CD14-positive monocyte (primary cell): ENCODE measurements at regions not wholly inside any gene's neighbourhood (a gene's known extent, or its start where the extent isn't known, plus 50 kb on each side); places are given as distances from the start of the nearest gene placed in this dataset.

Experiments used
- DNase-seq, 3 donors: peaks; one replicate each; pipeline ENCODE4 v3.0.0-alpha.2; 2011 to 2022
- H2AFZ ChIP-seq: 2 replicates; pipeline ENCODE4 v1.6.0; 2012; ENCODE audit warnings: mild to moderate bottlenecking, low read depth, low read length, inconsistent platforms; ENCODE audit not compliant: insufficient read depth, poor library complexity, severe bottlenecking
- H3K27ac ChIP-seq, 2 donors: 1 replicate in 1 of 2; 2 replicates in 1 of 2; pipeline ENCODE4 v1.5.1; 2012 to 2013; ENCODE audit warnings: low read length in 2 of 2, control low read depth in 1 of 2, inconsistent platforms in 1 of 2, low read depth in 1 of 2, mild to moderate bottlenecking in 1 of 2
- H3K27me3 ChIP-seq, 2 donors: one replicate each; pipeline versions ENCODE4 v1.6.0 to v1.6.1; 2011 to 2013; ENCODE audit warnings: low read length in 2 of 2; ENCODE audit not compliant: control insufficient read depth in 2 of 2, insufficient read depth in 2 of 2
- H3K36me3 ChIP-seq, 2 donors: replicated peaks in 1 of 2; 1 replicate in 1 of 2; 2 replicates in 1 of 2; pipeline versions ENCODE4 v1.5.1 to v1.6.1; 2012 to 2013; ENCODE audit warnings: low read length in 2 of 2, control low read depth in 1 of 2, inconsistent platforms in 1 of 2, mild to moderate bottlenecking in 1 of 2; ENCODE audit not compliant: insufficient read depth in 2 of 2, control insufficient read depth in 1 of 2
- H3K4me1 ChIP-seq, 2 donors: 1 replicate in 1 of 2; 2 replicates in 1 of 2; pipeline versions ENCODE4 v1.5.1 to v1.6.1; 2012 to 2013; ENCODE audit warnings: low read length in 2 of 2, control low read depth in 1 of 2, inconsistent platforms in 1 of 2, mild to moderate bottlenecking in 1 of 2, moderate library complexity in 1 of 2; ENCODE audit not compliant: insufficient read depth in 2 of 2, control insufficient read depth in 1 of 2
- H3K4me2 ChIP-seq: replicated peaks from 2 replicates; pipeline ENCODE3; 2012; ENCODE audit warnings: low read length, moderate library complexity, mild to moderate bottlenecking; ENCODE audit not compliant: poor library complexity, severe bottlenecking; ENCODE audit errors: extremely low read depth
- H3K4me3 ChIP-seq, 3 experiments: fragments of 200-600 bp in 1 of 3; sonication (generic) in 1 of 3; replicated peaks in 1 of 3; 1 replicate in 2 of 3; 2 replicates in 1 of 3; pipeline ENCODE4 v1.5.1; 2011 to 2013; ENCODE audit warnings: low read length in 3 of 3, mild to moderate bottlenecking in 3 of 3, control low read depth in 2 of 3, low read depth in 2 of 3, inconsistent platforms in 1 of 3, moderate library complexity in 1 of 3
- H3K79me2 ChIP-seq: 2 replicates; pipeline ENCODE4 v1.6.0; 2012; ENCODE audit warnings: mild to moderate bottlenecking, control low read depth, inconsistent platforms, low read length, moderate library complexity; ENCODE audit not compliant: insufficient read depth
- H3K9ac ChIP-seq: 2 replicates; pipeline ENCODE4 v1.6.0; 2017; ENCODE audit warnings: low read length, mild to moderate bottlenecking; ENCODE audit not compliant: insufficient read depth, poor library complexity, severe bottlenecking
- H3K9me3 ChIP-seq, 2 donors: replicated peaks in 1 of 2; 1 replicate in 1 of 2; 2 replicates in 1 of 2; pipeline versions ENCODE4 v1.5.1 to v1.6.1; 2012 to 2013; ENCODE audit warnings: low read length in 2 of 2, control low read depth in 1 of 2; ENCODE audit not compliant: control insufficient read depth in 1 of 2, insufficient read depth in 1 of 2
- H4K20me1 ChIP-seq: 2 replicates; pipeline ENCODE4 v1.6.0; 2012; ENCODE audit warnings: mild to moderate bottlenecking, low read length, control low read depth, moderate library complexity; ENCODE audit not compliant: insufficient read depth
- H3K27ac Mint-ChIP-seq, 7 donors: one replicate each; pipeline ENCODE4 v1.8.0; 2020; ENCODE audit warnings: mild to moderate bottlenecking in 7 of 7, mixed read lengths in 7 of 7, moderate library complexity in 6 of 7, inconsistent platforms in 2 of 7
- H3K27me3 Mint-ChIP-seq, 3 donors: one replicate each; pipeline ENCODE4 v1.8.0; 2021 to 2022; ENCODE audit warnings: low read depth in 3 of 3, mild to moderate bottlenecking in 3 of 3, mixed read lengths in 3 of 3, moderate library complexity in 3 of 3, inconsistent platforms in 1 of 3
- H3K36me3 Mint-ChIP-seq, 2 donors: one replicate each; pipeline ENCODE4 v1.8.0; 2020; ENCODE audit warnings: mixed read lengths in 2 of 2, inconsistent platforms in 1 of 2, mild to moderate bottlenecking in 1 of 2
- H3K4me1 Mint-ChIP-seq: one replicate; pipeline ENCODE4 v1.8.0; 2020; ENCODE audit warnings: mild to moderate bottlenecking, mixed read lengths
- H3K4me3 Mint-ChIP-seq, 2 donors: one replicate each; pipeline ENCODE4 v1.8.0; 2020; ENCODE audit warnings: mild to moderate bottlenecking in 2 of 2, mixed read lengths in 2 of 2, moderate library complexity in 1 of 2
- H3K9me3 Mint-ChIP-seq, 7 donors: one replicate each; pipeline ENCODE4 v1.8.0; 2020 to 2022; ENCODE audit warnings: mixed read lengths in 7 of 7, mild to moderate bottlenecking in 6 of 7, moderate library complexity in 6 of 7, inconsistent platforms in 2 of 7
- WGBS: methylation state at CpG from one replicate; pipeline ENCODE4 v1.1.5; 2013; ENCODE audit warnings: missing lambda C conversion rate; ENCODE audit not compliant: insufficient coverage; 5-methylcytosine and 5-hydroxymethylcytosine counted together
- intact Hi-C, 2 donors: fragments of 100-400 bp; cut with micrococcal nuclease; formaldehyde crosslinking; loops; one replicate each; pipeline versions ENCODE4 v1.15.0 to v1.15.1; 2023
- TF ChIP-seq, protein P1 (sequence below): fragments of 200-600 bp; IDR thresholded peaks from one replicate; pipeline ENCODE4 v1.8.0; 2022; ENCODE audit warnings: antibody characterized with exemption, mild to moderate bottlenecking

DNA sequence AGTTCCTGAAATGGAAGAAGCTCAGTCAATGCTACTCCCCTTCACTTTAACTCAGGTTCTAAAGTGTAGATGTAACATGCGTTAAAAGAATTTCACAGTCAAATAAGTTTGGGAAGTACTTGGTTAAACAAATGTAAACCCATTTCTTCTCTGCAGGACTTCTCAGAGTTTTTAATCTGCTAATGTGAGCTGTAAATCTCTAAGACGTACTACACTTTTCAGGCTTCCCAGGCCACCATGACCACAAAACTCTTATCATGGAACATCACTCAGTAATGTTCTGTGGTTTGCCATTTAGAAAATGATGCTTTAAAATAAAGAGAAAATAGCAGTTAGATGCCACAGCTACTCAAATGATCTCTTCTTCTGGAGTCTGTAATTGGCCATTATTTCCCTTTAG lies 104.3 kb downstream of the HHIPL2 start:
- H3K4me3 ChIP-seq: no peak overlapping the region
- no CpG with 5 or more reads among the region's 2 CpGs for WGBS
- H3K27me3 ChIP-seq: no peaks in the 10 kb centered on the region
- Mint-ChIP-seq H3K27me3 (peaks cover 2 to 6% (median 4%) of the 10 kb centered on the region in 3 donors), H3K9me3 (peaks cover 0 to 3% (median 0%) of the 10 kb centered on the region in 7 donors), H3K36me3 (no peaks in the 10 kb centered on the region), H3K27ac (no peak overlapping the region), H3K4me3 (no peak overlapping the region), H3K4me1 (no peaks in the 10 kb centered on the region)
- H2AFZ ChIP-seq: no peak overlapping the region
- H4K20me1 ChIP-seq: no peaks in the 10 kb centered on the region
- no peak overlapping the region for H3K9ac ChIP-seq
- intact Hi-C loops: loop anchor here in 1 of 2 donors (10.0 kb wide), 1 partner anchor 339 kb away; no protein-coding TSS in a partner anchor
- DNase-seq: no peak
- H3K36me3 ChIP-seq: no peaks in the 10 kb centered on the region
- TF ChIP-seq, protein P1, sequence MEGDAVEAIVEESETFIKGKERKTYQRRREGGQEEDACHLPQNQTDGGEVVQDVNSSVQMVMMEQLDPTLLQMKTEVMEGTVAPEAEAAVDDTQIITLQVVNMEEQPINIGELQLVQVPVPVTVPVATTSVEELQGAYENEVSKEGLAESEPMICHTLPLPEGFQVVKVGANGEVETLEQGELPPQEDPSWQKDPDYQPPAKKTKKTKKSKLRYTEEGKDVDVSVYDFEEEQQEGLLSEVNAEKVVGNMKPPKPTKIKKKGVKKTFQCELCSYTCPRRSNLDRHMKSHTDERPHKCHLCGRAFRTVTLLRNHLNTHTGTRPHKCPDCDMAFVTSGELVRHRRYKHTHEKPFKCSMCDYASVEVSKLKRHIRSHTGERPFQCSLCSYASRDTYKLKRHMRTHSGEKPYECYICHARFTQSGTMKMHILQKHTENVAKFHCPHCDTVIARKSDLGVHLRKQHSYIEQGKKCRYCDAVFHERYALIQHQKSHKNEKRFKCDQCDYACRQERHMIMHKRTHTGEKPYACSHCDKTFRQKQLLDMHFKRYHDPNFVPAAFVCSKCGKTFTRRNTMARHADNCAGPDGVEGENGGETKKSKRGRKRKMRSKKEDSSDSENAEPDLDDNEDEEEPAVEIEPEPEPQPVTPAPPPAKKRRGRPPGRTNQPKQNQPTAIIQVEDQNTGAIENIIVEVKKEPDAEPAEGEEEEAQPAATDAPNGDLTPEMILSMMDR: no peak
- H3K27ac ChIP-seq: no peak overlapping the region
- H3K79me2 ChIP-seq: no peaks in the 10 kb centered on the region
- H3K9me3 ChIP-seq: no peaks in the 10 kb centered on the region
- no peaks in the 10 kb centered on the region for H3K4me1 ChIP-seq
- no peak overlapping the region for H3K4me2 ChIP-seq

DNA sequence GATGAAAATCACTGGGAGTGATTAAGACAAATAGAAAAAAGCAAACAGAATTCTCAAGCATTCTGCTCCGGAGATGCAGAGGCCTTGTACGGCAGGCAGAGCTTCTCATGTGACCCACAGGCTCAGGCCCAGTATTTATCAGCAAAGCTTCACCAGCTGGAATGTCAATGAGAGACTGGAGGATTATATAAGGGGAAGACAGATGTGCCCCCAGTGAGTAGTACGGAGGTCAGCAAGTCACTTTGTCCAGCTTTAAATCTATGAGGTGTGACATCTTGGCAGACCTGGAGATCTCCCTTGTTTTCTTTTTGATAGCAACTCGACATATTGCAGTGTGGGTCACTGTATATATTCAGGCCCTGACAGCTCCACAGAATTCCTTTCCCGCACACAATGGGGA lies 106.8 kb downstream of the HHIPL2 start:
- Histone ChIP-seq H2AFZ (no peak overlapping the region), H4K20me1 (no peaks in the 10 kb centered on the region), H3K27me3 (no peaks in the 10 kb centered on the region), H3K79me2 (no peaks in the 10 kb centered on the region), H3K9me3 (no peaks in the 10 kb centered on the region), H3K36me3 (no peaks in the 10 kb centered on the region), H3K4me3 (no peak overlapping the region), H3K4me2 (no peak overlapping the region), H3K9ac (no peak overlapping the region), H3K27ac (no peak overlapping the region), H3K4me1 (no peaks in the 10 kb centered on the region)
- Mint-ChIP-seq H3K36me3 (no peaks in the 10 kb centered on the region), H3K4me1 (no peaks in the 10 kb centered on the region), H3K9me3 (peaks cover 0 to 1% (median 0%) of the 10 kb centered on the region in 7 donors), H3K4me3 (no peak overlapping the region), H3K27me3 (peaks cover 0 to 5% (median 4%) of the 10 kb centered on the region in 3 donors), H3K27ac (no peak overlapping the region)
- intact Hi-C loops: loop anchor here in 1 of 2 donors (10.0 kb wide), 1 partner anchor 336 kb away; no protein-coding TSS in a partner anchor
- no peak for DNase-seq
- TF ChIP-seq, protein P1: no peak
- 100% methylated on average over 3 of the region's 5 CpGs for WGBS
